Ishikawa (cell line): ENCODE measurements at regions not wholly inside any gene's neighbourhood (a gene's known extent, or its start where the extent isn't known, plus 50 kb on each side); places are given as distances from the start of the nearest gene placed in this dataset.

Experiments
- CEBPB ChIP-seq: IDR thresholded peaks from 2 replicates; pipeline ENCODE4 v1.6.1; 2012
- CREB1 ChIP-seq: IDR thresholded peaks from 2 replicates; pipeline ENCODE4 v1.6.1; 2012; ENCODE audit warnings: low read depth
- EGR1 ChIP-seq: IDR thresholded peaks from 2 replicates; pipeline ENCODE4 v1.6.1; 2012
- EP300 ChIP-seq: IDR thresholded peaks from 2 replicates; pipeline ENCODE4 v1.6.1; 2012; ENCODE audit warnings: borderline replicate concordance
- FOXM1 ChIP-seq: IDR thresholded peaks from 2 replicates; pipeline ENCODE4 v1.6.1; 2012; ENCODE audit warnings: low read depth, borderline replicate concordance
- MAX ChIP-seq: IDR thresholded peaks from 2 replicates; pipeline ENCODE4 v1.6.1; 2012
- NFIC ChIP-seq: IDR thresholded peaks from 2 replicates; pipeline ENCODE4 v1.6.1; 2012
- RAD21 ChIP-seq: IDR thresholded peaks from 2 replicates; pipeline ENCODE4 v1.6.1; 2012; ENCODE audit warnings: low read depth
- REST ChIP-seq: IDR thresholded peaks from 2 replicates; pipeline ENCODE4 v1.6.1; 2012; ENCODE audit warnings: low read depth, mild to moderate bottlenecking
- TAF1 ChIP-seq: IDR thresholded peaks from 2 replicates; pipeline ENCODE4 v1.6.1; 2012; ENCODE audit warnings: low read depth, mild to moderate bottlenecking
- TCF12 ChIP-seq: IDR thresholded peaks from 2 replicates; pipeline ENCODE4 v1.6.1; 2012; ENCODE audit warnings: low read depth
- TEAD4 ChIP-seq: IDR thresholded peaks from 2 replicates; pipeline ENCODE4 v1.6.1; 2012
- USF1 ChIP-seq: IDR thresholded peaks from 2 replicates; pipeline ENCODE4 v1.6.1; 2012
- YY1 ChIP-seq: IDR thresholded peaks from 2 replicates; pipeline ENCODE4 v1.6.1; 2012; ENCODE audit warnings: low read depth
- ZBTB7A ChIP-seq: IDR thresholded peaks from 2 replicates; pipeline ENCODE4 v1.6.1; 2012; ENCODE audit warnings: low read depth

DNA sequence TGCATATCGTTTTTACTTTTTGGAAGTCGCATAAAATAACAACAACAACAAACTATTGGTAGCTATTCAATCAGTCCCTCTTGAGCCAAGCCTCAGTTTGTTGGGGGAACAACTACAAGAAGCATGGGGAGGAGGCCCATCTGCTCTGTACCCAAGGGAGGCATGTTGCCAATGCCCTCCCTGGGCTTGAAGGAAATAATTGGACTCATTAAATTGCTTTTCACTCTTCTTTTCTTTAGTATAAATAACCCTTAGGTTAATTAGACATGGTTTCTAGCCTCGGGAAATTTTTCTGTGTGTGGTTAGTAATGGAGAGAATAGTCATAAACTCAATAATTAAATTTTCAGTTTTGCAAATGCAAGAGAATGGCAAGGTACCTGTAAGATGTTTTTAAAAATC is 500.7 kb downstream of the TLE4 start:
- TF ChIP-seq TAF1 (no peak), USF1 (no peak), YY1 (no peak), CREB1 (no peak), EP300 (no peak), MAX (no peak), EGR1 (no peak), TCF12 (no peak), RAD21 (no peak), TEAD4 (no peak), CEBPB (no peak), REST (no peak), FOXM1 (no peak), ZBTB7A (no peak), NFIC (no peak)

- TF ChIP-seq RAD21 (no peak), TAF1 (no peak), TCF12 (no peak), USF1 (no peak), CREB1 (no peak), ZBTB7A (no peak), EP300 (no peak), MAX (no peak), TEAD4 (no peak), CEBPB (no peak), NFIC (no peak)
Measured at GRCh38 chr9:80070071-80070742, 498.4 kb downstream of the TLE4 start.

- TF ChIP-seq FOXM1 (no peak), EGR1 (no peak), NFIC (no peak), RAD21 (no peak), TAF1 (no peak), TCF12 (no peak), MAX (no peak), CEBPB (no peak), CREB1 (no peak), REST (no peak), EP300 (no peak), ZBTB7A (no peak), TEAD4 (no peak), USF1 (no peak), YY1 (no peak)
Measured at GRCh38 chr9:80066931-80067330, 495.2 kb downstream of the TLE4 start.

DNA sequence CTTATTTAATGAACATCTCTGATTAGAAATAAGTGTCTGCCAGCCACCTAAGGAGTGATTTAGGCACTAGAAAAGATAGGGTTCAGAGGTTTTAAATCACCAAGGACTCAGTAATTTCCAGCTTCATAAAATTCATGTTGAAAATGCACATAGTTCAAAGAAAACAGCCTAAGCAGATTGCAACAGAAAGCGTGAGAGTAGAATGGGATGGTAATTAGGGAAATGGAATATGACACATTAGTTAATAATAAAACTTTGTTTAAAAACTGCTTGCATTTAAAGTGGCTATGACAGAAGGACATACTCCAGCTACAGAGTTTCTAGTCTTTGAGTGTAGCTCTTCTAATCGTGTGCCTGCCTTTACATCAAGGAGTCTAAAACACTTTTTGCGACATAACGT is 490.8 kb downstream of the TLE4 start:
- no peak for TF ChIP-seq EGR1
- no peak for TF ChIP-seq TEAD4
- TF ChIP-seq MAX = no peak
- no peak for TF ChIP-seq CREB1
- TF ChIP-seq NFIC = no peak
- TF ChIP-seq FOXM1 = no peak
- TF ChIP-seq CEBPB = no peak
- TF ChIP-seq TCF12 = no peak
- no peak for TF ChIP-seq EP300
- TF ChIP-seq ZBTB7A = no peak
- TF ChIP-seq REST = no peak
- TF ChIP-seq TAF1 = no peak
- no peak for TF ChIP-seq RAD21
